HT1080 (cell line): ENCODE measurements at regions not wholly inside any gene's neighbourhood (a gene's known extent, or its start where the extent isn't known, plus 50 kb on each side); places are given as distances from the start of the nearest gene placed in this dataset.

ENCODE experiments used
- DNase-seq: peaks from one replicate; pipeline ENCODE4 v3.0.0-alpha.2; 2015; ENCODE audit warnings: low read depth

- DNase-seq: no peak
Observed at GRCh38 chr10:33126742-33127141, 168.7 kb upstream of the ITGB1 start.

- DNase-seq: peak; percentile 76
Observed at GRCh38 chr10:33125522-33126517, 167.8 kb upstream of the ITGB1 start.

- DNase-seq: no peak
Observed at GRCh38 chr10:33125111-33125510, 167.1 kb upstream of the ITGB1 start.

GRCh38 chr10:33123680-33124079 lies 165.7 kb upstream of the ITGB1 start:
- no peak for DNase-seq

GRCh38 chr10:33122014-33122809 lies 164.2 kb upstream of the ITGB1 start:
- DNase-seq: peak; percentile 33

- no peak for DNase-seq
Observed at GRCh38 chr10:33120700-33121099, 162.7 kb upstream of the ITGB1 start.

- no peak for DNase-seq
Observed at GRCh38 chr10:33120275-33120674, 162.2 kb upstream of the ITGB1 start.

- no peak for DNase-seq
Observed at GRCh38 chr10:33117816-33118215, 159.8 kb upstream of the ITGB1 start.

- DNase-seq: no peak
Observed at GRCh38 chr10:33117230-33117629, 159.2 kb upstream of the ITGB1 start.

GRCh38 chr10:33115738-33116719 lies 158.0 kb upstream of the ITGB1 start:
- DNase-seq: peak; percentile 60

GRCh38 chr10:33114451-33114952 lies 156.5 kb upstream of the ITGB1 start:
- DNase-seq: peak; percentile 43

- no peak for DNase-seq
Observed at GRCh38 chr10:33113466-33113865, 155.4 kb upstream of the ITGB1 start.

- no peak for DNase-seq
Observed at GRCh38 chr10:33112831-33113455, 154.9 kb upstream of the ITGB1 start.

- DNase-seq: no peak
Observed at GRCh38 chr10:33111488-33112051, 153.5 kb upstream of the ITGB1 start.

GRCh38 chr10:33109788-33110469 lies 151.9 kb upstream of the ITGB1 start:
- no peak for DNase-seq

GRCh38 chr10:33109384-33109783 lies 151.4 kb upstream of the ITGB1 start:
- no peak for DNase-seq

GRCh38 chr10:33107953-33108352 lies 149.9 kb upstream of the ITGB1 start:
- DNase-seq: no peak

- DNase-seq: no peak
Observed at GRCh38 chr10:33106767-33107166, 148.7 kb upstream of the ITGB1 start.

- DNase-seq: no peak
Observed at GRCh38 chr10:33103863-33104379, 145.9 kb upstream of the ITGB1 start.
